GM19468 (cell line): ENCODE measurements at regions not wholly inside any gene's neighbourhood (a gene's known extent, or its start where the extent isn't known, plus 50 kb on each side); places are given as distances from the start of the nearest gene placed in this dataset.
"Not testable (repeated sequence)": the region's sequence is repeated elsewhere in the genome, so short reads cannot be mapped to it uniquely, and the experiment has no call there.

ENCODE experiments used
- ATAC-seq: cut with Tn5 transposase; IDR thresholded peaks from one replicate; pipeline ENCODE4 v1.9.1; 2021; ENCODE audit warnings: mild to moderate bottlenecking, moderate library complexity, moderate number of reproducible peaks; ENCODE audit not compliant: unreplicated experiment; ENCODE audit errors: extremely low read depth

DNA sequence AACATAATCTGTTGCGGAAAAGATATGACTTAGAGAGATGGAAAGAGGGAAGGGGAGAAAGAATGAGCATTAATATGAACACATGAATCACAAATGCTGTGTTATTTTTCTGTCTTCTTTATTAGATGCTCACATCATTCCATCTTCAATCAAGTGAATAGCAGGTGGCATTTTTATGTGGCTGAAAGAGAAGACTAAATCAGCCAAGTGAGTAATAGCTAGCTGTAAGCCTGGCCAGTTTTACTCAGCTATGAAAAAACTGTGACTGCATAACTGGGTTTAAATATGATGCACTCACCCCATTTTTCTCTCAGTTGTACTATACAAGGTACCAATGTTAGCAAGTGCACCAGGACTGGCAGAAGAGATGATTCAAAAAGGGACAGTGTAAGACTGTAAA is 571.1 kb downstream of the JRKL start:
- ATAC-seq, result no peak

DNA sequence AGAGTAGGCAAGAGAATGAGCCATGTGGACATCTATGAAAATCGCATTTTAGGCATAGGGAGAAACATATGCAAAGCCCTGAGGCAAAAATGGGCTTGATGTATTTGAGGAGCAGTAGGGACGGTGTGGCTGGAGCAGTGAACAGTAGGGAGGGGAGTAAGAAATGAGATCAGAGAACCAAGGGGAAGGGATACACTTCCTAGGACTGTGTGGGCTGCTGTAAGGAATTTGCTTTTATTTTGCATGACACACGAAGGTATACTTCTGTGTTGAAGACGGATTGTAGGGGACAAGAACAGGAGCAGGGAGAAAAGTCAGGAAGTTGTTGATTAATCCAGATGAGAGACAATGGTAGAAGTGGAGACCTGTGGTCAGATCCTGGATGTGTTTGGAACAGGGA is 572.1 kb downstream of the JRKL start:
- ATAC-seq, result no peak

DNA sequence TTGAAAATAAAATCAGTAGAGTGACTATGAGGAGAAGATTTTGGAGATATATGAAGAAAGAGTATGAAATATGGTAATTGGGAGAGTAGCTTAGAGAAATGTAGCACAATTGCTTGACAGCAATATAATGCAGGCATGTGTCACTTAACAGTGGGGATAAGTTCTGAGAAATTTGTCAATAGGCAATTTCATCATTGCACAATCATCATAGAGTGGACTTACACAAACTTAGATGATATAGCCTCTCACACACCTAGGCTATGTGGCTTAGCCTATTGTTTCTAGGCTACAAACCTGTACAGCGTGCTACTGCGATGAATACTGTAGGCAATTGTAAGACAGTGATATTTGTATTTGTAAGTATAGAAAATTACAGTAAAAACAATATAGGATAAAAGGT is 573.6 kb downstream of the JRKL start:
- ATAC-seq, result no peak

DNA sequence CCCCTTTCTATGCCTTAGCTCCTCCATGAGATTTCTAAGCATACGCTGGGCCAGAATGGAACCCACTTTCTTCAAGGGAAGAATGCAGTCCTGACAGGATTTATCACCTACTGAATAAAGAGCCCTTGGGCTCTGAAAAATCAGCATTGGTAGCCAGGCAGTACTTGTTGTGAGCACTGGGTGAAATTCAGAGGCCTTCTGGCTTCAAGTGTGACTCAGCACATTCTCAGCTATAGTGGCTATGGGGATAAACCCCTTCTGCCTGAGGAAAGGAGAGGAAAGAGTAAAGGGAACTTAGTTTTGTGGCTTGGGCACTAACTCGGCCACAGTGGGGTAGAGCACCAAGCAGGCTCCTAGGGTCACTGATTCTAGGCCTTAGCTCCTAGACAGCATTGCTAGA is 574.8 kb downstream of the JRKL start:
- no peak for ATAC-seq

DNA sequence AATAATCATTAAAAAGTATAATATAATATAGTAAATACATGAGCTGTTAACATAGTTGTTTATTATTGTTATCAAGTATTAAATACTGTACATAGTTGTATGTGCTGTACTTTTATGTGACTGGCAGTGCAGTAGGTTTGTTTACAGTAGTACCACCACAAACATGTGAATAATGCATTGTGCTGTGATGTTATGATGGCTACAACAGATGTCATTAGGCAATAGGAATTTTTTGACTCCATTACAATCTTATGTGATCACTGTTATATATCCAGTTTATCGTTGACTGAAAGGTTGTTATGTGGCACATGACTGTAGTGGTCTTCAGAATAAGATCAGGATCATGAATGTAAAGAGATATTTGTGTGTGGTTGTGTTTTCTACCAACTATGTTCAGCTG is 577.8 kb downstream of the JRKL start:
- ATAC-seq, result no peak

DNA sequence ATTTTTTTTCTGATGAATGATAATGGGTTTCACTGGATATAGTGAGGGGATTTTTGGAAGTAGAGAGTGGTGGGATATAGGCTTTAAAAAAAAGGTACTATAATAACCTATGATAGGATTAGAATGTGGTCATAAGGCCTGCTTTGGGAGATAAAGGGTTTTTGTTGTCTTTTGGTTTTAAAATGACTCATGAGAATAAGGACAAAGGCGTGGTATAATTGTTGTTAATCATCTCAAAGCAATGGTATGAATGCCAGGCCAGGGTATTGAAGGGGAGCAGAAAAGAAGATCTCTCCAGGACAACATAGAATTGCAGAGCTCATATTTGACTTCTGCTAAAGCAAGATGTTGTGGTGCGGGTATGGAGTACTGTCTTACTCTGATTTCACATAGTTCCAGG is 579.4 kb downstream of the JRKL start:
- no peak for ATAC-seq

DNA sequence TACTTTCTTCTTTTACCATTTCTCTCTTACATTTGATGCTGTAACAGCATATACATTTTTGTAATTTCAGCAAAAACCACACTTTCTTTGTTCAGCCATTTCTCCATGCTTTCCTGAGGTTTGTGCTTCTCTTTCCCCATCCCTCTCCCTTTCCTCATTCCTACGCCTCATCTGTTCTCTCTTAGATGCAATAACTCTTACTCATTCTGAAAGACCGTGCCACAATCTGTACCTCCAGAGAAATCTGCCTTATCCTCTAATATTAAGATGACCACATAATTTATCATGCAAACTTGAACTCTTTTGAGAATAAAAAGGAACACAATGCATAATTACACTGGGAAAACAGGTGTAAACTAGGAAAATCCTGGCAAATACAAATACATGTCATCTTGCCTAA is 588.9 kb downstream of the JRKL start:
- ATAC-seq, result no peak

DNA sequence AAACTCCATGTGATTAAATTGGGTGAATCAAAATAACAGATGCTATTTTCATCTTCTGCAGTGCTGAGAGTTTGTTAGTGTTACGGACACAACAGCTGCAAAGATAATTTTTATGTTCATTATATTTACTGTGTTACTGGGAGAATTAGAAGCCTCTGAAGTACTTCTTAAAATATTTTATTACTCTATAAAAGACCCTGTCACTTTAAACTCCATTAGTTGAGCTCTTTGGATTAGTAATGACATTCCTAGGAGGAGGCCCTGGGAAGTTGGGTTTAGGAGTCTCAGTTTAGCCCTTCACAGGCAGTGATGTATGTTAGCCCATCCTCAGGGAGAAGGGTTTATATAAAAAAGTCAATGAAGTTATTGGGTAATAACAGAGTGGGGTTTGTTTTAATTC is 596.7 kb downstream of the JRKL start:
- no peak for ATAC-seq

DNA sequence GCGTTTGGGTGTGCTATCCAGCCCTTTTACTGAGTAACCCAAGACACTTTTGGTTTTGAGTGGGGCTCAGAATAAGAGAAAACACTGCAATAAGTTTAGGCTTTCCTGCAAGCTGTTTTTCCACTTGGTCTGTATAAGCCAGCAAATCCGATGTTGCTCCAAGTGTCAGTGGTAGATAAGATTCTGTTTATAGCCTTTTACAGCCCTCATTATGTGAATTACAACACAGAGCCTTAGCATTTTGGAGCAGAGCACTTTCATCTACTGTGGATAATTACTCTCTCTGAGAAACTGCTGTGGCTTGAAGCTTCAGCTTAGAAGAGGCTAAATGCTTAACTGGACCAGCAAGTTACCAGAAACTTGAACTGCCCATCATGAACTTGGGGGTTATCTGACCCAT is 601.1 kb downstream of the JRKL start:
- no peak for ATAC-seq

DNA sequence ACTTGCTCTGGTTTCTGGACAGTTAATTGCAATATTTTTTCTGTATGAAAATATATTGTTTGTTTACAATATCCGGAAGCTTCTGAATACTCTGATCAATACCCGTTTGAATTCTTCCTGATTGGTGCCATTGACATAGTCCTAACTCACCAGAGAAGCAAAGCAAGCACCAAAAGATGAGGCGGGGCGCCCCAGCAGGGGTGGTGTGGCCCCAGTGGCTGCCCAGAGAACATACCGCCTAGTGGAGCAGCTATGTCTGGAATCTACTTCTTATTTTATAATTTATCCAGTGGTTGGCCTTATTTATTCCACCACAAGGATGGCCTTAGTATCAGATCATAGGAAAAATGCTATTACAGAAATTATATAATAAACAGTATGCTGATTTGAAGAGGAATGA is 610.7 kb downstream of the JRKL start:
- ATAC-seq, result no peak

DNA sequence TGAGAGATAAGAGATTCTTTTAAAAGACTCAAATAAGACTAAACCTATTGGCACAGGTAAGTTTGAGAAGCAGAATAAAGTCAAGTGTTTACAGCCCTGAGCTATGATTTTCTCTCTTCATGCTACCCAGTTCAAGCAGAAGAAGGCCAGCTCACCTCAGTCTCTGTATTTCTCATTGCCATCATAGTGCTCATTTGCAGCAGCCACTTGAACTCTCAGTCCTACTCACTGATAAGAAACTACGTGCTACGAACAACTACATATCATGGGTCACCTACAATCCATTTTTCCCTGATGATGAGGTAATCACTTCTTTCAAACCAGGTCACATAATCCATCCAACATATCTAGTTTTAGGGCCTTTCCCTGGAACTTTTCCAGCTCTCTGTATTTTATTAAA is 617.5 kb downstream of the JRKL start:
- ATAC-seq, result no peak

DNA sequence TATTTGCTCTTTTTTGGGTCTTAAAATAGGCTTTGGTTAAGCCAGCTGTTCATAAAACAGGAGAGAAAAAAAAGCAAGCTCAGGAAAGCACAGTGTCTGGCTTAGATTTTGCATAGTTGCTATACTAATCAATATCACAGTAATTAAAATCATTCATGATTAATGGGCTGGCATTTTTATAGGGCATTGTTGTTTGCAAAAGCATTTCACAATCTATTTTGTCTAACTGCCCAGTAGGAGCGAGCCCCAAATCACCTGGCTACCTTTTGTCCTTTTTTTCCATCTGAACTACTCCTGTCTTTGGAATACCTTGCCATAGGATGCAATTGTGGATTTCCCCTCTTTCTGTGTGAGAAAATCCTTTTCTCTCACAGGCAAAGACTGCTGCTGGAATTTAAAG is 619.8 kb downstream of the JRKL start:
- ATAC-seq, result no peak

DNA sequence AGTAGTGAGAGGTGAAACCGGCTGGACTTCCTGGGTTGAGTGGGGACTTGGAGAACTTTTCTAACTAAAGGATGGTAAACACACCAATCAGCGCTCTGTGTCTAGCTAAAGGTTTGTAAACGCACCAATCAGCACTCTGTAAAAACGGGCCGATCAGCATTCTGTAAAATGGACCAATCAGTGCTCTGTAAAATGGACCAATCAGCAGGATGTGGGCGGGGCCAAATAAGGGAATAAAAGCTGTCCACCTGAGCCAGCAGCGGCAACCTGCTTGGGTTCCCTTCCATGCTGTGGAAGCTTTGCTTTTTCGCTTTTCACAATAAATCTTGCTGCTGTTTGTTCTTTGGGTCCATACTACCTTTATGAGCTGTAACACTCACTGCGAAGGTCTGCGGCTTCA is 621.2 kb downstream of the JRKL start:
- not testable (repeated sequence) for ATAC-seq

DNA sequence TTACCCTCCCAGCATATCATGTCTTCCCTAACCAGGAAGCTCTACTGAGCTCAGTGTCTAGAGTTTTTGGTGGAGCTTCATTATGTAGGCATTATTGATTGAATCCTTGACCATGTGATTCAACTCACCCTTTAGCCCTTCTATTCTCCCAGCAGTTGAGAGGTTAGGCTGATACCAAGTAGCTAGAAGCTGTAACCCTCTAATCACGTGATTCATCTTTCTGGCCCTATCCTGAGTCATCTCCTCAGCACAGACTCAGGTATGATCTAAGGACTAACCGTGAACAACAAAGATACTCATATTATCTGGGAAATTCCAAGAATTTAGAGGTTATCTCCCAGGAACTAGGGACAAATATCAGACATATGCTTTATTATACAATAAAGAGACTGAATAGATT is 625.5 kb downstream of the JRKL start:
- no peak for ATAC-seq

DNA sequence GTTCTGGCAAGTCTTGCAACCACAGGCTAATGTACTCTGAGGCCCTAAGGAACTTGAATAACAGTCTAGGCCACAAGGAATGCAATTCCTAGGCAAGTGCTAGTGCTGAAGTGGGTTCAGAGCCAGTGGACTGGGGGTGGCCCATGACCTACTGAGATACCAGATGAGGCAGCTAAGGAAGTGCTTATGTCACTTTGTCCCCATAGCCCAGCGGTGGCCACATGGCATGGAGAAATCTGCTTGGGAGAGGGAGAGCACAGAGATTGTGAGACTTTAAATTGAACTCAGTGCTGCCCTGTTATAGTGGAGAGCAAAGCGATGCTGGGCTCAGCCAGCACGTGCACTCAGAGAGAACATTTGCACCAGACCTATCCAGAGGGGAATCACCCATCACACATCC is 629.5 kb downstream of the JRKL start:
- ATAC-seq, result no peak

DNA sequence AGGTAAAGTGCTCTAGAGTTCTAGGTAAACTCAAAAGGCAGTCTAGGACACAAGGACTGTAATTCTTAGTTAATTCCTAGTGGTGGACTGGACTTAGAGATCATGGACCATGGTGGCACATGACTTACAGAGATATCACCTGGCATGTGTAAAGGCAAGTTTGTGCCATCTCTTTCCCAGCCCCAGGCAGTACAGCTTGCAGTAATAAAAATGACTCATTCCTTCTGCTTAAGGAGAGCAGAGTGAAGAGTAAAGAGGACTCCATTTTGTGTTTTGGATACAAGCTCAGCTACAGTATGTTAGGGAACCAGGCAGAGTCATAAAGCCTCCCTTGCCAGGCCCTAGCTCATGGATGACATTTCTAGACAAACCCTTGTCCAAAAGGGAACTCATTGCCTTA is 629.9 kb downstream of the JRKL start:
- no peak for ATAC-seq

DNA sequence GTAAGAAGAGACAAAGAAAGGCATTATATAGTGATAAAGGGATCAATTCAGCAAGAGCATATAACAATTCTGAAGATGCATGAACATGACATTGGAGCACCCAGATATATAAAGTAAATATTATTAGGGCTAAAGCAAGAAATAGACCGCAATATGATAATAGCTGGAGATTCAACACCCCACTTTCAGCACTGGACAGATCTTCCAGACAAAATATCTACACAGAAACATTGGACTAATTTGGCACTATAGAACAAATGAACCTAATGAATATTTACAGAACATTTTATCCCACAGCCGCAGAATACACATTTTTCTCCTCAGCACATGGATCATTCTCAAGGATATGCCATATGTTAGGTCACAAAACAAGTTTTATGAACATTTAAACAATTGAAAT is 633.1 kb downstream of the JRKL start:
- no peak for ATAC-seq

DNA sequence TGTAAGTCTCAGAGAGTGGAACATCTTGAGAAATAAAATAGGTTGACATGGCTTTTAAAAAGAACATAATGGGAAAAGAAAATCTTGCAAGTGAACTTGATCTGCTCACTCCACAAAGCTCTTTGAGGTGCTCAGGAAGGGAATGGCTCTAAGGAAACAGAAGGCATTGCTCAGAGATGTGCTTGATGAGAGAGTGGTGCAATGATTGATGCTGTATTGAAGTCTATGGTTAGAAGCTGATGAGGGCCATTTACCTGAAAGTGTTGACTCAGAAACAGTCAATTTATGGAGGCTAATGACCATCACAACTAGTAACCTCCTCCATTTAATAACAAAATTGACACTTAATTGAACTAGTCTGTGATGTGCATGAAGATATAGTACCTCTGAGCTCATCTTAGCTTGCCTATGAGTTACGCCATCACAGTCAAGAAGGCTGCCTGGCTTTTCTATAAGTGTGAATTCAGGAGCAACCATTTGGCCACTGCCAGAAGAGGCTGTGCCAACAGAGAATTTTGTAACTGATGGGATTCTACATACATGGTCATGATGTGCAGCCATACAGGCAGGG is 639.1 kb downstream of the JRKL start:
- ATAC-seq, result no peak

DNA sequence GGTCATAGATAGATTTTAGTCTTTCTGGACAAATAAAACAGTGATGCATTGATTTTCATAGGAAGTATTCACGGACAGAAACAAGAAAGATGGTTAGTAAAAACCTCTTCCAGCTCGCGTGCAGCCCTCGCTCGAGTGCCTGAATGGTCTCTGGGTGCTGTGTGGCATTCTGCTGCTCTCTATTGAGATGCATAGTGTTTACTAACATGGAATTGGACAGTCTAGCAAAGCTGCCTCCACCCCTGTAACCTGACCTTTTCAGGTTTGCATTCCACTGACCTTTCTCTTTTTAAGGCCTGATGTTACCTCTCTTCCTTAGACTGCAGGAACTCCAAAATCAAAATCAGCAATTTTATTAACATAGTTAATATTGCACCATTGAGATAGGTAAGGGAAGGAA is 643.4 kb downstream of the JRKL start:
- no peak for ATAC-seq

DNA sequence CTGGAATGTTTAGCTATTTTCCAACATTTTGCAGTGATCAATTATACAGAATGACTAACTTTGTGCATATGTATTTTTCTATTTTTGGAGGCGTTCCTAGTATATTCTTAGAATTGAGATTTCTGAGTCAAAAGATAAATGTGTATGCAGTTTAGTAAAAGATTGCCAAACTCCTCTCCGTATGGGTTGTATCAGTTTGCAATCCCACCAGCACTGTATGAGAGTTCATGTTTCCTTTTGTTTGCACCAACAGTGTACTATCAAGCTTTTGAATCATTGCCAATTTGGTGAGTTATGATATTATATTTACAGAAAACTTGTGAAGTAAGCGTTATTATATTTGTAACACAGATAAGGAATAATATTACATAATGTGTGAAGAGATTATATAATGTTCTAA is 658.7 kb downstream of the JRKL start:
- ATAC-seq, result no peak

DNA sequence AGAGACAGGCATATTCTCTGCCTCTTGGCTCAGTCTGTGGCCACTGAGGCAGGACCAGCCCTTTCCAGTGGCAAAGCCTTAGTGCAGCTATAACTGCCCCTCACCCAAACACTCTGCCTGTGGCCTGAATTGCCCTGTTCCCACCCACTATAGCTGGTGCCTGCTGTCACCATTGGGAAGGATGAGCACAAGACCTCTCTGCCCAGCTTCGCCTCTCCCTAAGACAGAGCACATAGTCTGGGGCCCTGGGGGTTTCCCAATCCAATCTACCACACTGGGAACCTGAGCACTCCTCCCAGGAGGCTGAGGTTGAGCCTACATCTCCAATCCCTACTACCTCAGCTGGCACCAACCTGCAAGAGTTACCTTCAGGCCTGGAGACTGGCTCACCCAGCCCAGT is 670.4 kb downstream of the JRKL start:
- no peak for ATAC-seq

DNA sequence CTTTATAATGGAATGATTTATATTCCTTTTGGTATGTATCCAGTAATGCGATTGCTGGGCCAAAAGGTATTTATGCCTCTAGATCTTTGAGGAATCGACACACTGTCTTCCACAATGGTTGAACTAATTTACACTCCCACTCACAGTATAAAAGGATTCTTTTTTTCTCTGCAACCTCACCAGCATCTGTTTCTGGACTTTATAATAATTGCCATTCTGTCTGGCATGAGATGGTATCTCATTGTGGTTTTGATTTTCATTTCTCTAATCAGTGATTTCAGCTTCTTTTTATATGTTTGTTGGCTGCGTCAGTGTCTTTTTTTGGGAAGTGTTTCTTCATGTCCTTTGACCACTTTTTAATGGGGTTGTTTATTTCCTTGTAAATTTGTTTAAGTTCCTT is 679.3 kb downstream of the JRKL start:
- ATAC-seq, result no peak

DNA sequence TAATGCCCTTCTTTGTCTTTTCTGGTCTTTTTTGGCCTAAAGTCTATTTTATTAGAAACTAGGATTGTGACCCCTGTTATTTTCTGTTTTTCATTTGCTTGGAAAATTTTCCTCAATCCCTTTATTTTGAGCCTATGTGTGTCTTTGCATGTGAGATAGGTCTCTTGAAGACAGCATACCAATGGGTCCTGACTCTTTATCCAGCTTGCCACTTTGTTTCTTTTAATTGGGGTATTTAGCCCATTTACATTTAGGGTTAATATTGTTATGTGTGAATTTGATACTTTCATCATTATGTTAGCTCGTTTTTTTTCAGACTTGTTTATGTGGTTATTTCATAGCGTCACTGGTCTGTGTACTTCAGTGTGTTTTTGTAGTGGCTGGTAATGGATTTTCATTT is 682.6 kb downstream of the JRKL start:
- ATAC-seq, result no peak
